ENCODE measurements at regions not wholly inside any gene's neighbourhood (a gene's known extent, or its start where the extent isn't known, plus 50 kb on each side); places are given as distances from the start of the nearest gene placed in this dataset.
A peak's percentile ranks its signal among the peaks of the same experiment; 100 is the strongest.

- TF ChIP-seq AFF1 (IDR thresholded peaks at IDR 0.05; ENCODE audit: low read depth in 1 of 2, partially characterized antibody in 2 of 2) = peak in 1 of 2 experiments; percentile 22
- TF ChIP-seq TBP (optimal IDR thresholded peaks at IDR 0.05; ENCODE audit: low read depth, low read length) = peak; percentile 20
- no peak for TF ChIP-seq ADNP (tag; IDR thresholded peaks at IDR 0.05)
- TF ChIP-seq ZNF324 (CRISPR knock-in tag; IDR thresholded peaks at IDR 0.05) = 0 out of 2 replicates have a peak, but pooled peaks have one; percentile 22
- no peak for TF ChIP-seq HDAC3 (IDR thresholded peaks at IDR 0.05; ENCODE audit: borderline replicate concordance, partially characterized antibody)
- peak; percentile 17; the same call in 1 of the 2 replicates for TF ChIP-seq CXXC5 (CRISPR knock-in tag; IDR thresholded peaks at IDR 0.05)
- no peak for TF ChIP-seq ZNF79 (CRISPR knock-in tag; IDR thresholded peaks at IDR 0.05; ENCODE audit: low read depth)
- TF ChIP-seq SUPT5H (IDR thresholded peaks at IDR 0.05) = peak; percentile 51; the same call in 1 of the 2 replicates
- no peak for TF ChIP-seq SMARCE1 (IDR thresholded peaks at IDR 0.05)
- no peak for TF ChIP-seq NR2C2 (CRISPR knock-in tag; IDR thresholded peaks at IDR 0.05)
- peak; percentile 20; the same call in 1 of the 2 replicates for TF ChIP-seq NR2C2 (tag; IDR thresholded peaks at IDR 0.05)
- no peak for TF ChIP-seq ZZZ3 (IDR thresholded peaks at IDR 0.05)
- TF ChIP-seq DPF2 (IDR thresholded peaks at IDR 0.05) = peak; percentile 42; the same call in 1 of the 2 replicates
- no peak for TF ChIP-seq PML (IDR thresholded peaks at IDR 0.05; ENCODE audit: low read length)
- no peak for TF ChIP-seq ATF7 (IDR thresholded peaks at IDR 0.05)
- peak in 1 of 2 experiments; percentile 18; a peak in 1 of 4 replicates for TF ChIP-seq SRF (CRISPR knock-in tag; IDR thresholded peaks at IDR 0.05)
- TF ChIP-seq ZNF12 (CRISPR knock-in tag; IDR thresholded peaks at IDR 0.05) = no peak
- TF ChIP-seq ELK3 (CRISPR knock-in tag; IDR thresholded peaks at IDR 0.05) = no peak
- TF ChIP-seq MNT (conservative IDR thresholded peaks at IDR 0.05) = peak; percentile 59 to 74
- TF ChIP-seq ZNF217 (CRISPR knock-in tag; IDR thresholded peaks at IDR 0.05) = no peak
- no peak for TF ChIP-seq BRF2 (IDR thresholded peaks at IDR 0.05; ENCODE audit: borderline replicate concordance, insufficient read depth, insufficient read length)
- no peak for TF ChIP-seq SREBF2 (CRISPR knock-in tag; IDR thresholded peaks at IDR 0.05)
Measured at GRCh38 chr6:6927521-6928361, 180.0 kb upstream of the RREB1 start (continued).

All from K562 (cell line).